ENCODE measurements at regions not wholly inside any gene's neighbourhood (a gene's known extent, or its start where the extent isn't known, plus 50 kb on each side); places are given as distances from the start of the nearest gene placed in this dataset.

- no TSS peak for BruUV-seq (replicated peaks)
- Histone ChIP-seq H3K9me3 (ENCODE audit: control insufficient read depth, insufficient read depth, low read depth, low read length) (no peaks in the 10 kb centered on the region), H3K27me3 (ENCODE audit: control insufficient read depth, insufficient read depth, low read length) (no peaks in the 10 kb centered on the region), H3K4me3 (ENCODE audit: low read depth in 2 of 2, low read length in 2 of 2) (no peak overlapping the region), H3K27ac (ENCODE audit: low read length) (no peak overlapping the region), H3K4me1 (ENCODE audit: control insufficient read depth, insufficient read depth, low read length) (no peaks in the 10 kb centered on the region), H3K36me3 (ENCODE audit: control insufficient read depth, insufficient read depth, low read length) (no peaks in the 10 kb centered on the region)
- POLR2A ChIA-PET: no interaction called here
- ATAC-seq: no peak
- no peak for DNase-seq (ENCODE audit: low read depth, low spot score)
- intact Hi-C loops (cut with micrococcal nuclease; ENCODE audit: unreplicated experiment) (no loop called here), in situ Hi-C loops (cut with HindIII; ENCODE audit: low pct_unique_long_range_greater_than_20kb, low sequenced_read_pairs) (no loop called here)
- TF ChIP-seq SIN3A (IDR thresholded peaks at IDR 0.05; ENCODE audit: borderline replicate concordance, insufficient read depth, low read depth, low read length) (no peak), REST (IDR thresholded peaks at IDR 0.05; ENCODE audit: insufficient read depth in 1 of 2, low read depth in 2 of 2, low read length in 1 of 2) (no peak), CTCF (IDR thresholded peaks at IDR 0.05) (no peak), POLR2AphosphoS5 (IDR thresholded peaks at IDR 0.05; ENCODE audit: low read depth, low read length) (no peak), TCF7L2 (IDR thresholded peaks at IDR 0.05; ENCODE audit: low read depth, low read length) (no peak)
- CTCF ChIA-PET: no interaction called here
Observed at GRCh38 chr18:69152436-69152835, 248.3 kb upstream of the DOK6 start.

- H3K4me3 ChIP-seq (ENCODE audit: low read depth in 2 of 2, low read length in 2 of 2): no peak overlapping the region
- no peak for ATAC-seq
- BruUV-seq (replicated peaks): no TSS peak
- no peaks in the 10 kb centered on the region for H3K36me3 ChIP-seq (ENCODE audit: control insufficient read depth, insufficient read depth, low read length)
- intact Hi-C loops (cut with micrococcal nuclease; ENCODE audit: unreplicated experiment) (no loop called here), in situ Hi-C loops (cut with HindIII; ENCODE audit: low pct_unique_long_range_greater_than_20kb, low sequenced_read_pairs) (no loop called here)
- no peak for DNase-seq (ENCODE audit: low read depth, low spot score)
- H3K27me3 ChIP-seq (ENCODE audit: control insufficient read depth, insufficient read depth, low read length): no peaks in the 10 kb centered on the region
- H3K27ac ChIP-seq (ENCODE audit: low read length): no peak overlapping the region
- ChIA-PET POLR2A (no interaction called here), CTCF (no interaction called here)
- no peaks in the 10 kb centered on the region for H3K4me1 ChIP-seq (ENCODE audit: control insufficient read depth, insufficient read depth, low read length)
- no peaks in the 10 kb centered on the region for H3K9me3 ChIP-seq (ENCODE audit: control insufficient read depth, insufficient read depth, low read depth, low read length)
- TF ChIP-seq TCF7L2 (IDR thresholded peaks at IDR 0.05; ENCODE audit: low read depth, low read length): no peak
- no peak for TF ChIP-seq CTCF (IDR thresholded peaks at IDR 0.05)
- TF ChIP-seq SIN3A (IDR thresholded peaks at IDR 0.05; ENCODE audit: borderline replicate concordance, insufficient read depth, low read depth, low read length): no peak
- no peak for TF ChIP-seq POLR2AphosphoS5 (IDR thresholded peaks at IDR 0.05; ENCODE audit: low read depth, low read length)
- TF ChIP-seq REST (IDR thresholded peaks at IDR 0.05; ENCODE audit: insufficient read depth in 1 of 2, low read depth in 2 of 2, low read length in 1 of 2): no peak
Observed at GRCh38 chr18:69157906-69158305, 242.8 kb upstream of the DOK6 start.

Data from Panc1 (cell line).